H9 (cell line): ENCODE measurements at regions not wholly inside any gene's neighbourhood (a gene's known extent, or its start where the extent isn't known, plus 50 kb on each side); places are given as distances from the start of the nearest gene placed in this dataset.

Source experiments
- DNase-seq: peaks from one replicate; pipeline ENCODE4 v3.0.0-alpha.2; 2017
- H2AFZ ChIP-seq: one replicate; pipeline ENCODE4 v1.6.1; 2013; ENCODE audit warnings: mild to moderate bottlenecking, low read length, control low read depth, moderate library complexity
- H2AK5ac ChIP-seq: 2 replicates; pipeline ENCODE4 v1.6.1; 2013; ENCODE audit warnings: low read length, control low read depth, mixed read lengths; ENCODE audit not compliant: insufficient read length
- H2BK120ac ChIP-seq: one replicate; pipeline ENCODE4 v1.6.1; 2013; ENCODE audit warnings: low read depth, mild to moderate bottlenecking, low read length, control low read depth, inconsistent platforms; ENCODE audit not compliant: poor library complexity, severe bottlenecking
- H2BK12ac ChIP-seq: 2 replicates; pipeline ENCODE4 v1.6.1; 2013; ENCODE audit warnings: low read length, control low read depth, mixed read lengths, low read depth; ENCODE audit not compliant: insufficient read length
- H2BK15ac ChIP-seq: 2 replicates; pipeline ENCODE4 v1.6.1; 2013; ENCODE audit warnings: low read depth, low read length, control low read depth
- H2BK20ac ChIP-seq: one replicate; pipeline ENCODE4 v1.6.1; 2013; ENCODE audit warnings: low read depth, mild to moderate bottlenecking, low read length, control low read depth, inconsistent platforms; ENCODE audit not compliant: poor library complexity, severe bottlenecking
- H2BK5ac ChIP-seq: 2 replicates; pipeline ENCODE4 v1.6.1; 2013; ENCODE audit warnings: low read length, control low read depth, mixed read lengths; ENCODE audit not compliant: insufficient read length
- H3K14ac ChIP-seq: 2 replicates; pipeline ENCODE4 v1.6.1; 2013; ENCODE audit warnings: low read length, control low read depth; ENCODE audit not compliant: insufficient read depth
- H3K18ac ChIP-seq: 2 replicates; pipeline ENCODE4 v1.6.1; 2013; ENCODE audit warnings: low read depth, mild to moderate bottlenecking, mixed read lengths, low read length, control low read depth; ENCODE audit not compliant: insufficient read length
- H3K23ac ChIP-seq: 2 replicates; pipeline ENCODE4 v1.6.1; 2013; ENCODE audit warnings: low read length, control low read depth, mixed read lengths, low read depth; ENCODE audit not compliant: insufficient read length
- H3K23me2 ChIP-seq: 2 replicates; pipeline ENCODE4 v1.6.1; 2013; ENCODE audit warnings: low read depth, mild to moderate bottlenecking, mixed read lengths, low read length, control low read depth; ENCODE audit not compliant: insufficient read length, poor library complexity, severe bottlenecking
- H3K27ac ChIP-seq: 2 replicates; pipeline ENCODE4 v1.5.1; 2013; ENCODE audit warnings: low read length, control low read depth, mixed read lengths, low read depth; ENCODE audit not compliant: insufficient read length
- H3K27me3 ChIP-seq: 2 replicates; pipeline ENCODE4 v1.6.1; 2013; ENCODE audit warnings: low read length, control low read depth, inconsistent platforms; ENCODE audit not compliant: insufficient read depth
- H3K4ac ChIP-seq: 2 replicates; pipeline ENCODE4 v1.6.1; 2013; ENCODE audit warnings: low read depth, mild to moderate bottlenecking, control low read depth, inconsistent platforms, low read length, moderate library complexity
- H3K4me1 ChIP-seq: 2 replicates; pipeline ENCODE4 v1.6.1; 2013; ENCODE audit warnings: low read length, control low read depth, inconsistent platforms; ENCODE audit not compliant: insufficient read depth
- H3K4me2 ChIP-seq: 2 replicates; pipeline ENCODE4 v1.6.1; 2013; ENCODE audit warnings: low read length, control low read depth, mixed read lengths; ENCODE audit not compliant: insufficient read length, insufficient read depth
- H3K56ac ChIP-seq: 2 replicates; pipeline ENCODE4 v1.6.1; 2013; ENCODE audit warnings: low read depth, mild to moderate bottlenecking, mixed read lengths, low read length, control low read depth; ENCODE audit not compliant: insufficient read length
- H3K79me1 ChIP-seq: 2 replicates; pipeline ENCODE4 v1.6.1; 2013; ENCODE audit warnings: low read depth, mild to moderate bottlenecking, moderate library complexity, low read length, control low read depth, inconsistent platforms; ENCODE audit not compliant: insufficient read depth, poor library complexity, severe bottlenecking
- H3K79me2 ChIP-seq: 2 replicates; pipeline ENCODE4 v1.6.1; 2013; ENCODE audit warnings: low read length, control low read depth, inconsistent platforms; ENCODE audit not compliant: insufficient read depth
- H3K9ac ChIP-seq: 2 replicates; pipeline ENCODE4 v1.6.1; 2013; ENCODE audit warnings: low read length, control low read depth, mixed read lengths; ENCODE audit not compliant: insufficient read length; ENCODE audit errors: extremely low read depth
- H3K9me3 ChIP-seq: one replicate; pipeline ENCODE4 v1.6.1; 2013; ENCODE audit warnings: low read depth, low read length, inconsistent platforms; ENCODE audit not compliant: control insufficient read depth
- H3T11ph ChIP-seq: one replicate; pipeline ENCODE4 v1.6.1; 2013; ENCODE audit warnings: mild to moderate bottlenecking, low read length, control low read depth, inconsistent platforms
- H4K20me1 ChIP-seq: one replicate; pipeline ENCODE4 v1.6.1; 2013; ENCODE audit not compliant: control insufficient read depth, insufficient read length, insufficient read depth
- H4K5ac ChIP-seq: 2 replicates; pipeline ENCODE4 v1.6.1; 2013; ENCODE audit warnings: low read depth, mild to moderate bottlenecking, mixed read lengths, low read length, control low read depth; ENCODE audit not compliant: insufficient read length
- H4K8ac ChIP-seq: replicated peaks from 2 replicates; pipeline ENCODE4 v1.6.1; 2013; ENCODE audit warnings: low read length, control low read depth, mixed read lengths, low read depth; ENCODE audit not compliant: insufficient read length
- H4K91ac ChIP-seq: 2 replicates; pipeline ENCODE4 v1.6.1; 2013; ENCODE audit warnings: low read depth, mild to moderate bottlenecking, moderate library complexity, mixed read lengths, low read length, control low read depth; ENCODE audit not compliant: insufficient read length
- H3K27ac Mint-ChIP-seq, 3 experiments: 2 replicates in 2 of 3; 3 replicates in 1 of 3; pipeline ENCODE4 v1.8.0; 2020 to 2021; ENCODE audit warnings: mixed read lengths in 3 of 3, mild to moderate bottlenecking in 1 of 3, moderate library complexity in 1 of 3
- H3K27me3 Mint-ChIP-seq: 2 replicates; pipeline ENCODE4 v1.8.0; 2021; ENCODE audit warnings: low read depth, mild to moderate bottlenecking, moderate library complexity, mixed read lengths
- H3K36me3 Mint-ChIP-seq, 3 experiments: 2 replicates in 2 of 3; 3 replicates in 1 of 3; pipeline ENCODE4 v1.8.0; 2020 to 2021; ENCODE audit warnings: low read depth in 3 of 3, mixed read lengths in 3 of 3; ENCODE audit not compliant: insufficient read depth in 1 of 3
- H3K4me1 Mint-ChIP-seq, 2 experiments: 2 replicates each; pipeline ENCODE4 v1.8.0; 2020; ENCODE audit warnings: mixed read lengths in 2 of 2
- H3K4me3 Mint-ChIP-seq, 2 experiments: 2 replicates in 1 of 2; 3 replicates in 1 of 2; pipeline ENCODE4 v1.8.0; 2020 to 2021; ENCODE audit warnings: mild to moderate bottlenecking in 2 of 2, mixed read lengths in 2 of 2, moderate library complexity in 1 of 2
- H3K9me3 Mint-ChIP-seq, 2 experiments: 2 replicates in 1 of 2; 3 replicates in 1 of 2; pipeline ENCODE4 v1.8.0; 2020; ENCODE audit warnings: mild to moderate bottlenecking in 2 of 2, mixed read lengths in 2 of 2, moderate library complexity in 1 of 2
- WGBS: extraction: QIAGEN DNeasy Blood & Tissue Kit; methylation state at CpG from one replicate; pipeline ENCODE4 v1.1.7; 2013; ENCODE audit warnings: missing lambda C conversion rate, low lambda C conversion rate, mixed read lengths; ENCODE audit not compliant: insufficient read length; ENCODE audit errors: extremely low coverage; 5-methylcytosine and 5-hydroxymethylcytosine counted together
- TF ChIP-seq, protein P1 (sequence below): fragments of 200-600 bp; sonication (generic); conservative IDR thresholded peaks from 3 replicates; pipeline ENCODE4 v1.8.0; 2021; ENCODE audit warnings: antibody characterized with exemption, mild to moderate bottlenecking

DNA sequence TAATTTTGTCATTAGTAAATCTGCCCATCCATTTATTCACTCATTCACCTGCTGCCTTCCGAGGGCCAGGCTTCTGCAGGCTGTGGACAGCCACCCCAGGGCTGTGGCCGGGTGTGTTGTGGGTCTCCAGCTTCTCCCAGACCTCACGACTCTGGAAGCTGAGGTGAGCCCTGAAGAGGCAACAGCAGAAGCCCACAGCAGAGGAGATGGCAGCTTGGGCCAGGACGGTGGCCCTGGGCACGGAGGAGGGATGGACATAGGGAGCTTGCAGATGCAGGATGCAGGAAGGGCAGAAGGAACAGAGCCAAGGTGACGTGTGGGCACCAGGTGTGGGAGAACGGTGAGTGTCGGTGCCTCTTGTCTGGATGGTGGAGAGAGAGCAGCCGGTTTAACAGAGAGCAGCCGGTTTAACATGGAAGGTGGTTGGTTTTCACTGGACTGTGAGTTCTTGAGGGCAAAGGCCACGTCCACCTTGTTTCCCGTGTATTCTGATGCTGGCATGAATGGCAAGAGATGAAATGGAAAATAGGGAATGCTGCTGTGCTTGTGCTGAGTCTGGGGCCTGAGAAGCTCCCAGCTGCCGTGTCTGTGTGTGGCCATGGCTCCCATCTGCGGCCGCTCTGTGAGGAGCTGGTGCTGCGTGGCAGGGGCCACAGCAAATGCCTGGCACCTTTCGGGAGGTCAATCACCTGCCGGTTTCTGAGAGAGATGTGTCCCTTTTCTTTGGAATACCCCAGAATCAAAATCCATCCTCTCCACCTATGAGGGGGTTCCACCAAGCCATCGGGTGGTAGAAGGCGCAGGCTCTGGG is 669.9 kb downstream of the BRD1 start:
- Histone ChIP-seq H4K5ac (no peak overlapping the region), H3K79me2 (no peaks in the 10 kb centered on the region), H2BK120ac (no peak overlapping the region), H2BK5ac (no peak overlapping the region), H3K4me2 (no peak overlapping the region), H3K4me1 (no peaks in the 10 kb centered on the region; the same call in 1 of the 2 replicates), H3K27me3 (no peaks in the 10 kb centered on the region), H3K4ac (no peak overlapping the region), H2BK20ac (no peak overlapping the region), H3K79me1 (no peaks in the 10 kb centered on the region), H4K8ac (no peak overlapping the region), H4K20me1 (no peaks in the 10 kb centered on the region), H2AK5ac (no peak overlapping the region), H3K9ac (no peak overlapping the region), H2BK15ac (no peak overlapping the region), H3K23me2 (no peaks in the 10 kb centered on the region), H2BK12ac (no peak overlapping the region), H3K9me3 (no peaks in the 10 kb centered on the region), H3K14ac (no peak overlapping the region), H3K23ac (no peak overlapping the region), H3T11ph (no peak overlapping the region), H4K91ac (no peak overlapping the region), H3K27ac (no peak overlapping the region), H3K56ac (no peak overlapping the region), H2AFZ (no peak overlapping the region), H3K18ac (no peak overlapping the region)
- Mint-ChIP-seq H3K9me3 (no peaks in the 10 kb centered on the region), H3K27me3 (peaks cover 3% of the 10 kb centered on the region; the same call in 1 of the 2 replicates), H3K27ac (peak overlapping the region in 1 of 3 experiments; percentile 55; a peak in 1 of 7 replicates), H3K4me3 (no peak overlapping the region), H3K36me3 (no peaks in the 10 kb centered on the region), H3K4me1 (peaks cover 0 to 3% of the 10 kb centered on the region in 2 experiments; a peak in 1 of 4 replicates)
- WGBS: no CpG with 5 or more reads among the region's 20 CpGs
- DNase-seq: no peak
- TF ChIP-seq, protein P1, sequence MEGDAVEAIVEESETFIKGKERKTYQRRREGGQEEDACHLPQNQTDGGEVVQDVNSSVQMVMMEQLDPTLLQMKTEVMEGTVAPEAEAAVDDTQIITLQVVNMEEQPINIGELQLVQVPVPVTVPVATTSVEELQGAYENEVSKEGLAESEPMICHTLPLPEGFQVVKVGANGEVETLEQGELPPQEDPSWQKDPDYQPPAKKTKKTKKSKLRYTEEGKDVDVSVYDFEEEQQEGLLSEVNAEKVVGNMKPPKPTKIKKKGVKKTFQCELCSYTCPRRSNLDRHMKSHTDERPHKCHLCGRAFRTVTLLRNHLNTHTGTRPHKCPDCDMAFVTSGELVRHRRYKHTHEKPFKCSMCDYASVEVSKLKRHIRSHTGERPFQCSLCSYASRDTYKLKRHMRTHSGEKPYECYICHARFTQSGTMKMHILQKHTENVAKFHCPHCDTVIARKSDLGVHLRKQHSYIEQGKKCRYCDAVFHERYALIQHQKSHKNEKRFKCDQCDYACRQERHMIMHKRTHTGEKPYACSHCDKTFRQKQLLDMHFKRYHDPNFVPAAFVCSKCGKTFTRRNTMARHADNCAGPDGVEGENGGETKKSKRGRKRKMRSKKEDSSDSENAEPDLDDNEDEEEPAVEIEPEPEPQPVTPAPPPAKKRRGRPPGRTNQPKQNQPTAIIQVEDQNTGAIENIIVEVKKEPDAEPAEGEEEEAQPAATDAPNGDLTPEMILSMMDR: no peak
